HepG2 (cell line): ENCODE measurements at regions not wholly inside any gene's neighbourhood (a gene's known extent, or its start where the extent isn't known, plus 50 kb on each side); places are given as distances from the start of the nearest gene placed in this dataset.
A peak's percentile ranks its signal among the peaks of the same experiment; 100 is the strongest.

ENCODE experiments used
- ATF7 ChIP-seq, 2 experiments: fragments of 450-650 bp in 1 of 2; sonication (generic) in 1 of 2; formaldehyde crosslinking in 1 of 2; IDR thresholded peaks; 2 replicates each; pipeline versions ENCODE4 v1.4.0 to v1.6.1; 2016 to 2020; ENCODE audit warnings: antibody characterized with exemption in 1 of 2, mild to moderate bottlenecking in 1 of 2, missing genetic modification reagents in 1 of 2
- CCAR2 ChIP-seq: fragments of 200-400 bp; formaldehyde crosslinking; optimal IDR thresholded peaks from 2 replicates; pipeline ENCODE3; 2018; ENCODE audit warnings: low read depth, mild to moderate bottlenecking, low read length, moderate library complexity
- CEBPG ChIP-seq: IDR thresholded peaks from 2 replicates; pipeline ENCODE4 v1.6.1; 2016
- HCFC1 ChIP-seq: fragments of 150-350 bp; IDR thresholded peaks from 2 replicates; pipeline ENCODE4 v1.6.1; 2014; ENCODE audit warnings: low read depth, low read length
- MIER2 ChIP-seq: IDR thresholded peaks from 2 replicates; pipeline ENCODE4 v1.6.1; 2016; ENCODE audit warnings: missing biosample characterization, missing genetic modification reagents
- MTA1 ChIP-seq: sonication (generic); formaldehyde crosslinking; IDR thresholded peaks from 2 replicates; pipeline ENCODE4 v1.4.0; 2020; ENCODE audit warnings: missing genetic modification reagents, mild to moderate bottlenecking, borderline replicate concordance
- MYNN ChIP-seq: sonication (generic); formaldehyde crosslinking; IDR thresholded peaks from 2 replicates; pipeline ENCODE4 v1.4.0; 2020; ENCODE audit warnings: mild to moderate bottlenecking, low read depth, missing genetic modification reagents
- NR2F6 ChIP-seq, 2 experiments: IDR thresholded peaks; 2 replicates each; pipeline ENCODE4 v1.6.1; 2016; ENCODE audit warnings: antibody characterized with exemption in 1 of 2, mild to moderate bottlenecking in 1 of 2
- ZBTB7B ChIP-seq: sonication (generic); formaldehyde crosslinking; IDR thresholded peaks from 2 replicates; pipeline ENCODE4 v1.4.0; 2020; ENCODE audit warnings: missing genetic modification reagents
- ZFYVE20 ChIP-seq: sonication (generic); formaldehyde crosslinking; IDR thresholded peaks from 2 replicates; pipeline ENCODE4 v1.8.0; 2023; ENCODE audit warnings: low read depth, mild to moderate bottlenecking, moderate library complexity, missing genetic modification reagents, borderline replicate concordance
- ZKSCAN1 ChIP-seq: fragments of 150-350 bp; IDR thresholded peaks from 2 replicates; pipeline ENCODE4 v1.6.1; 2014; ENCODE audit warnings: low read length
- ZNF10 ChIP-seq: sonication (generic); formaldehyde crosslinking; IDR thresholded peaks from 2 replicates; pipeline ENCODE4 v1.4.0; 2020; ENCODE audit warnings: mild to moderate bottlenecking, low read depth, missing genetic modification reagents, borderline replicate concordance
- ZNF234 ChIP-seq: sonication (generic); formaldehyde crosslinking; conservative IDR thresholded peaks from 2 replicates; pipeline ENCODE4 v1.5.1; 2020; ENCODE audit warnings: mild to moderate bottlenecking, missing genetic modification reagents
- ZNF547 ChIP-seq: sonication (generic); formaldehyde crosslinking; IDR thresholded peaks from 2 replicates; pipeline ENCODE4 v1.5.1; 2020; ENCODE audit warnings: mild to moderate bottlenecking, missing genetic modification reagents
- ZNF572 ChIP-seq: sonication (generic); formaldehyde crosslinking; IDR thresholded peaks from 2 replicates; pipeline ENCODE4 v1.5.1; 2020; ENCODE audit warnings: mild to moderate bottlenecking, missing genetic modification reagents
- ZNF670 ChIP-seq: sonication (generic); formaldehyde crosslinking; IDR thresholded peaks from 2 replicates; pipeline ENCODE4 v1.8.0; 2022; ENCODE audit warnings: mild to moderate bottlenecking, missing genetic modification reagents, borderline replicate concordance
- TF ChIP-seq, protein P1 (sequence below): sonication (generic); formaldehyde crosslinking; conservative IDR thresholded peaks from 2 replicates; pipeline ENCODE4 v1.4.0; 2020; ENCODE audit warnings: missing genetic modification reagents
- TF ChIP-seq, protein P2 (sequence below): sonication (generic); formaldehyde crosslinking; IDR thresholded peaks from 2 replicates; pipeline ENCODE4 v1.5.0; 2020; ENCODE audit warnings: missing genetic modification reagents, mild to moderate bottlenecking, borderline replicate concordance
- TF ChIP-seq, protein P3 (sequence below), 2 experiments: fragments of 450-650 bp in 1 of 2; sonication (generic) in 1 of 2; formaldehyde crosslinking in 1 of 2; IDR thresholded peaks; 2 replicates each; pipeline versions ENCODE4 v1.6.1 to v1.8.0; 2016 to 2022; ENCODE audit warnings: antibody characterized with exemption in 1 of 2, mild to moderate bottlenecking in 1 of 2, missing genetic modification reagents in 1 of 2

DNA sequence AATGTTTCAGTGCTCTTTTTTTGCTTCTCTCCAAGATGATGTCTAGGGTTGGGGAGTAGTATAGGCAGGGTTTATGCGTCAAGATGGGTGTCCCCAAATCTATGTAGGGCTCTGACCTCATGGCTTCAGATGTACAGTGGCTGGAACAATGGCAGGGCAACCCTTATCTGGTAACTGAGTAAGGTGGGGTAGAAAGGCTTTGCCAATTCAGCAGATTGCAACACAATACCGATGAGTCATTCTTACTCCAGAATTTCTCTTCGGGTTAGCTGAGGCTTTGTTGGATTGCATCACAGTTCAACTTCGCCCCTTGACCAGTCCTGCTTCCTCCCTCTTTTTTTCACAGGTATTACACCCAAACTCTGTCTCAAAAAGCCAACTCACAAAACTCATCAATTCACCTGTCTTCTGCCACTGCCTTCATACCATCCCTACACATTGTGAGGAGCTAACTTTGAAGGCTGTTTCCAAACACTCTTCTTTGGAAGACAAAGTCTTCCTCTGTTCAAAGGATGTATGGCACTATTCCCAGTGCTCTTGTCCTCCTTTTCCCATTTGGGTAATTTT is 190.2 kb upstream of the CNOT2 start (continued):
- TF ChIP-seq ZNF572 (CRISPR knock-in tag) (no peak), NR2F6 (IDR thresholded peaks at IDR 0.05) (0 out of 2 replicates have a peak, but pooled peaks have one; percentile 36), NR2F6 (CRISPR knock-in tag; IDR thresholded peaks at IDR 0.05) (peak; percentile 28; the same call in 1 of the 2 replicates), CEBPG (CRISPR knock-in tag) (peak; percentile 96), HCFC1 (no peak), ATF7 (IDR thresholded peaks at IDR 0.05) (peak; percentile 77), ATF7 (CRISPR knock-in tag; IDR thresholded peaks at IDR 0.05) (peak; percentile 76; the same call in 1 of the 2 replicates), ZNF234 (CRISPR knock-in tag) (no peak), ZNF10 (CRISPR knock-in tag) (no peak), ZNF547 (CRISPR knock-in tag) (no peak), ZFYVE20 (CRISPR knock-in tag) (no peak), MIER2 (CRISPR knock-in tag) (0 out of 2 replicates have a peak, but pooled peaks have one; percentile 23), ZNF670 (CRISPR knock-in tag) (no peak), MTA1 (CRISPR knock-in tag) (no peak), MYNN (CRISPR knock-in tag) (no peak), ZKSCAN1 (no peak), ZBTB7B (CRISPR knock-in tag) (no peak), CCAR2 (no peak)
- TF ChIP-seq, protein P1, sequence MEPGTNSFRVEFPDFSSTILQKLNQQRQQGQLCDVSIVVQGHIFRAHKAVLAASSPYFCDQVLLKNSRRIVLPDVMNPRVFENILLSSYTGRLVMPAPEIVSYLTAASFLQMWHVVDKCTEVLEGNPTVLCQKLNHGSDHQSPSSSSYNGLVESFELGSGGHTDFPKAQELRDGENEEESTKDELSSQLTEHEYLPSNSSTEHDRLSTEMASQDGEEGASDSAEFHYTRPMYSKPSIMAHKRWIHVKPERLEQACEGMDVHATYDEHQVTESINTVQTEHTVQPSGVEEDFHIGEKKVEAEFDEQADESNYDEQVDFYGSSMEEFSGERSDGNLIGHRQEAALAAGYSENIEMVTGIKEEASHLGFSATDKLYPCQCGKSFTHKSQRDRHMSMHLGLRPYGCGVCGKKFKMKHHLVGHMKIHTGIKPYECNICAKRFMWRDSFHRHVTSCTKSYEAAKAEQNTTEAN (CRISPR knock-in tag): no peak
- TF ChIP-seq, protein P2, sequence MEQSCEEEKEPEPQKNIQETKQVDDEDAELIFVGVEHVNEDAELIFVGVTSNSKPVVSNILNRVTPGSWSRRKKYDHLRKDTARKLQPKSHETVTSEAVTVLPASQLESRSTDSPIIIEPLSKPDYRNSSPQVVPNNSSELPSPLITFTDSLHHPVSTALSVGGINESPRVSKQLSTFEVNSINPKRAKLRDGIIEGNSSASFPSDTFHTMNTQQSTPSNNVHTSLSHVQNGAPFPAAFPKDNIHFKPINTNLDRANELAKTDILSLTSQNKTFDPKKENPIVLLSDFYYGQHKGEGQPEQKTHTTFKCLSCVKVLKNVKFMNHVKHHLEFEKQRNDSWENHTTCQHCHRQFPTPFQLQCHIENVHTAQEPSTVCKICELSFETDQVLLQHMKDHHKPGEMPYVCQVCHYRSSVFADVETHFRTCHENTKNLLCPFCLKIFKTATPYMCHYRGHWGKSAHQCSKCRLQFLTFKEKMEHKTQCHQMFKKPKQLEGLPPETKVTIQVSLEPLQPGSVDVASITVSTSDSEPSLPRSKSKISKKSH (CRISPR knock-in tag): no peak
- TF ChIP-seq, protein P3, sequence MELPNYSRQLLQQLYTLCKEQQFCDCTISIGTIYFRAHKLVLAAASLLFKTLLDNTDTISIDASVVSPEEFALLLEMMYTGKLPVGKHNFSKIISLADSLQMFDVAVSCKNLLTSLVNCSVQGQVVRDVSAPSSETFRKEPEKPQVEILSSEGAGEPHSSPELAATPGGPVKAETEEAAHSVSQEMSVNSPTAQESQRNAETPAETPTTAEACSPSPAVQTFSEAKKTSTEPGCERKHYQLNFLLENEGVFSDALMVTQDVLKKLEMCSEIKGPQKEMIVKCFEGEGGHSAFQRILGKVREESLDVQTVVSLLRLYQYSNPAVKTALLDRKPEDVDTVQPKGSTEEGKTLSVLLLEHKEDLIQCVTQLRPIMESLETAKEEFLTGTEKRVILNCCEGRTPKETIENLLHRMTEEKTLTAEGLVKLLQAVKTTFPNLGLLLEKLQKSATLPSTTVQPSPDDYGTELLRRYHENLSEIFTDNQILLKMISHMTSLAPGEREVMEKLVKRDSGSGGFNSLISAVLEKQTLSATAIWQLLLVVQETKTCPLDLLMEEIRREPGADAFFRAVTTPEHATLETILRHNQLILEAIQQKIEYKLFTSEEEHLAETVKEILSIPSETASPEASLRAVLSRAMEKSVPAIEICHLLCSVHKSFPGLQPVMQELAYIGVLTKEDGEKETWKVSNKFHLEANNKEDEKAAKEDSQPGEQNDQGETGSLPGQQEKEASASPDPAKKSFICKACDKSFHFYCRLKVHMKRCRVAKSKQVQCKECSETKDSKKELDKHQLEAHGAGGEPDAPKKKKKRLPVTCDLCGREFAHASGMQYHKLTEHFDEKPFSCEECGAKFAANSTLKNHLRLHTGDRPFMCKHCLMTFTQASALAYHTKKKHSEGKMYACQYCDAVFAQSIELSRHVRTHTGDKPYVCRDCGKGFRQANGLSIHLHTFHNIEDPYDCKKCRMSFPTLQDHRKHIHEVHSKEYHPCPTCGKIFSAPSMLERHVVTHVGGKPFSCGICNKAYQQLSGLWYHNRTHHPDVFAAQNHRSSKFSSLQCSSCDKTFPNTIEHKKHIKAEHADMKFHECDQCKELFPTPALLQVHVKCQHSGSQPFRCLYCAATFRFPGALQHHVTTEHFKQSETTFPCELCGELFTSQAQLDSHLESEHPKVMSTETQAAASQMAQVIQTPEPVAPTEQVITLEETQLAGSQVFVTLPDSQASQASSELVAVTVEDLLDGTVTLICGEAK (IDR thresholded peaks at IDR 0.05): no peak
- TF ChIP-seq, protein P3 (CRISPR knock-in tag; IDR thresholded peaks at IDR 0.05): no peak
